ENCODE measurements at regions not wholly inside any gene's neighbourhood (a gene's known extent, or its start where the extent isn't known, plus 50 kb on each side); places are given as distances from the start of the nearest gene placed in this dataset.

GRCh38 chr4:185925910-185926360 is 113.9 kb upstream of the SORBS2 start:
- no peak for DNase-seq (ENCODE audit: low spot score)

- DNase-seq (ENCODE audit: low spot score): no peak
These were observed 119.4 kb upstream of the SORBS2 start for GRCh38 chr4:185931375-185931774.

GRCh38 chr4:185931986-185932385 is 120.0 kb upstream of the SORBS2 start:
- no peak for DNase-seq (ENCODE audit: low spot score)

GRCh38 chr4:185932491-185932890 is 120.5 kb upstream of the SORBS2 start:
- no peak for DNase-seq (ENCODE audit: low spot score)

GRCh38 chr4:185933078-185933581 is 121.1 kb upstream of the SORBS2 start:
- DNase-seq (ENCODE audit: low spot score): no peak

- no peak for DNase-seq (ENCODE audit: low spot score)
These were observed 124.8 kb upstream of the SORBS2 start for GRCh38 chr4:185936650-185937376.

- DNase-seq (ENCODE audit: low spot score): no peak
These were observed 126.7 kb upstream of the SORBS2 start for GRCh38 chr4:185938654-185939053.

GRCh38 chr4:185941461-185941860 is 127.5 kb upstream of the TLR3 start:
- DNase-seq (ENCODE audit: low spot score): no peak

GRCh38 chr4:185945252-185945651 is 123.7 kb upstream of the TLR3 start:
- no peak for DNase-seq (ENCODE audit: low spot score)

- DNase-seq (ENCODE audit: low spot score): no peak
These were observed 123.0 kb upstream of the TLR3 start for GRCh38 chr4:185945906-185946305.

- DNase-seq (ENCODE audit: low spot score): no peak
These were observed 118.1 kb upstream of the TLR3 start for GRCh38 chr4:185950891-185951290.

GRCh38 chr4:185955151-185955770 is 113.7 kb upstream of the TLR3 start:
- DNase-seq (ENCODE audit: low spot score): no peak

GRCh38 chr4:185955826-185956543 is 113.0 kb upstream of the TLR3 start:
- no peak for DNase-seq (ENCODE audit: low spot score)

GRCh38 chr4:185956544-185956940 is 112.4 kb upstream of the TLR3 start:
- DNase-seq (ENCODE audit: low spot score): no peak

GRCh38 chr4:185958094-185958747 is 110.7 kb upstream of the TLR3 start:
- DNase-seq (ENCODE audit: low spot score): no peak

- no peak for DNase-seq (ENCODE audit: low spot score)
These were observed 103.3 kb upstream of the TLR3 start for GRCh38 chr4:185965426-185966384.

- no peak for DNase-seq (ENCODE audit: low spot score)
These were observed 102.4 kb upstream of the TLR3 start for GRCh38 chr4:185966549-185966948.

GRCh38 chr4:185966997-185967775 is 101.8 kb upstream of the TLR3 start:
- DNase-seq (ENCODE audit: low spot score): no peak

- no peak for DNase-seq (ENCODE audit: low spot score)
These were observed 99.3 kb upstream of the TLR3 start for GRCh38 chr4:185969657-185970056.

- no peak for DNase-seq (ENCODE audit: low spot score)
These were observed 80.9 kb upstream of the TLR3 start for GRCh38 chr4:185987961-185988627.
